H1 (cell line): ENCODE measurements at regions not wholly inside any gene's neighbourhood (a gene's known extent, or its start where the extent isn't known, plus 50 kb on each side); places are given as distances from the start of the nearest gene placed in this dataset.

ENCODE experiments used
- BCL11A ChIP-seq, 2 experiments: IDR thresholded peaks; one replicate each; pipeline ENCODE4 v1.6.1; 2011; ENCODE audit warnings: low read depth in 2 of 2, low read length in 2 of 2, mild to moderate bottlenecking in 2 of 2
- RBBP5 ChIP-seq: IDR thresholded peaks from 2 replicates; pipeline ENCODE4 v1.7.1; 2012; ENCODE audit warnings: low read depth, mild to moderate bottlenecking, inconsistent platforms, low read length, moderate library complexity, borderline replicate concordance
- SIRT6 ChIP-seq: IDR thresholded peaks from one replicate; pipeline ENCODE4 v1.7.1; 2012; ENCODE audit warnings: low read length, inconsistent platforms

- no peak for TF ChIP-seq RBBP5
- TF ChIP-seq BCL11A (IDR thresholded peaks at IDR 0.05; ENCODE audit: low read depth in 2 of 2, low read length in 2 of 2), result no peak
- no peak for TF ChIP-seq SIRT6
Measured at GRCh38 chr5:120164037-120164436, 300.1 kb upstream of the PRR16 start (continued).
